Omental fat pad (tissue), 3 donors: ENCODE measurements at regions not wholly inside any gene's neighbourhood (a gene's known extent, or its start where the extent isn't known, plus 50 kb on each side); places are given as distances from the start of the nearest gene placed in this dataset.

ENCODE experiments used
- ATAC-seq: fragments of 150-250 bp; one replicate; pipeline ENCODE4 v1.9.1; 2016; ENCODE audit warnings: mild to moderate bottlenecking, moderate library complexity; ENCODE audit not compliant: low FRiP score
- DNase-seq: peaks from one replicate; pipeline ENCODE4 v3.0.0-alpha.2; 2019; ENCODE audit warnings: low spot score
- CTCF ChIP-seq, 3 donors: fragments of 450-650 bp; IDR thresholded peaks; one replicate each; pipeline ENCODE4 v1.5.1; 2016 to 2017; ENCODE audit warnings: antibody characterized with exemption in 3 of 3, mild to moderate bottlenecking in 3 of 3, moderate library complexity in 2 of 3

- no peak for DNase-seq
- no peak for ATAC-seq
- TF ChIP-seq CTCF (IDR thresholded peaks at IDR 0.05), result no peak
These were observed 266.1 kb downstream of the HGF start for GRCh38 chr7:81503771-81504170.

- ATAC-seq (no peak), DNase-seq (no peak)
- no peak for TF ChIP-seq CTCF (IDR thresholded peaks at IDR 0.05)
These were observed 266.5 kb downstream of the HGF start for GRCh38 chr7:81503336-81503735.

GRCh38 chr7:81501220-81501619 is 268.6 kb downstream of the HGF start:
- no peak for ATAC-seq
- no peak for DNase-seq
- no peak for TF ChIP-seq CTCF (IDR thresholded peaks at IDR 0.05)

GRCh38 chr7:81500631-81501030 is 269.2 kb downstream of the HGF start:
- no peak for DNase-seq
- no peak for ATAC-seq
- TF ChIP-seq CTCF (IDR thresholded peaks at IDR 0.05), result no peak

- TF ChIP-seq CTCF (IDR thresholded peaks at IDR 0.05), result peak in 2 of 3 donors; percentile 7 to 40
- DNase-seq (no peak), ATAC-seq (peak; percentile 92)
These were observed 270.4 kb downstream of the HGF start for GRCh38 chr7:81499262-81500116.

- no peak for DNase-seq
- TF ChIP-seq CTCF (IDR thresholded peaks at IDR 0.05), result no peak
- ATAC-seq, result no peak
These were observed 271.7 kb downstream of the HGF start for GRCh38 chr7:81498176-81498575.

GRCh38 chr7:81492910-81493309 is 276.9 kb downstream of the HGF start:
- ATAC-seq (no peak), DNase-seq (no peak)
- no peak for TF ChIP-seq CTCF (IDR thresholded peaks at IDR 0.05)
